Esophagus muscularis mucosa (tissue), 4 donors: ENCODE measurements at regions not wholly inside any gene's neighbourhood (a gene's known extent, or its start where the extent isn't known, plus 50 kb on each side); places are given as distances from the start of the nearest gene placed in this dataset.

Experiments
- DNase-seq: peaks from one replicate; pipeline ENCODE4 v3.0.0-alpha.2; 2017; ENCODE audit errors: extremely low spot score
- H3K27ac ChIP-seq, 4 donors: fragments of 200-600 bp; sonication (generic); replicated peaks in 1 of 4; 1 replicate in 3 of 4; 2 replicates in 1 of 4; pipeline ENCODE4 v1.5.1; 2016 to 2019; ENCODE audit warnings: mild to moderate bottlenecking in 1 of 4
- H3K27me3 ChIP-seq, 4 donors: fragments of 200-600 bp; sonication (generic); one replicate each; pipeline versions ENCODE4 v1.5.1 to v1.6.0; 2016 to 2019
- H3K36me3 ChIP-seq, 4 donors: fragments of 200-600 bp; sonication (generic); one replicate each; pipeline ENCODE4 v1.5.1; 2016 to 2019
- H3K4me1 ChIP-seq, 4 donors: fragments of 200-600 bp; sonication (generic); one replicate each; pipeline ENCODE4 v1.5.1; 2016 to 2019
- H3K4me3 ChIP-seq, 4 donors: fragments of 200-600 bp; sonication (generic); 1 replicate in 2 of 4; 2 replicates in 2 of 4; pipeline ENCODE4 v1.5.1; 2016 to 2019; ENCODE audit warnings: mild to moderate bottlenecking in 4 of 4, moderate library complexity in 1 of 4
- H3K9me3 ChIP-seq, 4 donors: fragments of 200-600 bp; sonication (generic); 1 replicate in 3 of 4; 2 replicates in 1 of 4; pipeline ENCODE4 v1.5.1; 2016 to 2019
- CTCF ChIP-seq, 3 experiments: fragments of 200-600 bp in 2 of 3; fragments of 450-650 bp in 1 of 3; sonication (generic) in 2 of 3; IDR thresholded peaks; one replicate each; pipeline ENCODE4 v1.5.1; 2017 to 2019; ENCODE audit warnings: antibody characterized with exemption in 3 of 3, mild to moderate bottlenecking in 2 of 3, moderate library complexity in 1 of 3
- EP300 ChIP-seq: sonication (generic); formaldehyde crosslinking; IDR thresholded peaks from one replicate; pipeline ENCODE4 v1.6.1; 2017; ENCODE audit warnings: antibody characterized with exemption
- POLR2A ChIP-seq: fragments of 450-650 bp; IDR thresholded peaks from one replicate; pipeline ENCODE4 v1.6.1; 2017; ENCODE audit warnings: antibody characterized with exemption, moderate library complexity, mild to moderate bottlenecking, low read depth
- POLR2AphosphoS5 ChIP-seq, 2 donors: sonication (generic); formaldehyde crosslinking; IDR thresholded peaks; one replicate each; pipeline ENCODE4 v1.6.1; 2017; ENCODE audit warnings: antibody characterized with exemption in 2 of 2
- WGBS: methylation state at CpG from one replicate; pipeline ENCODE4 v1.1.5; 2018; 5-methylcytosine and 5-hydroxymethylcytosine counted together
- intact Hi-C: fragments of 100-400 bp; cut with DNase I; formaldehyde crosslinking; loops from one replicate; pipeline ENCODE4 v1.15.1; 2023

- Histone ChIP-seq H3K27me3 (no peaks in the 10 kb centered on the region), H3K27ac (no peak overlapping the region), H3K4me3 (no peak overlapping the region), H3K4me1 (no peaks in the 10 kb centered on the region), H3K36me3 (no peaks in the 10 kb centered on the region), H3K9me3 (no peaks in the 10 kb centered on the region)
- intact Hi-C loops = no loop called here
- no peak for TF ChIP-seq EP300
- TF ChIP-seq CTCF (IDR thresholded peaks at IDR 0.05) = no peak
- no peak for TF ChIP-seq POLR2A
- TF ChIP-seq POLR2AphosphoS5 (IDR thresholded peaks at IDR 0.05) = no peak
- DNase-seq = no peak
- no CpG with 5 or more reads among the region's 3 CpGs for WGBS
Measured at GRCh38 chrY:7712289-7712688, 800.7 kb upstream of the AMELY start.

GRCh38 chrY:7703578-7704140, 792.1 kb upstream of the AMELY start:
- no peak for DNase-seq
- Histone ChIP-seq H3K36me3 (no peaks in the 10 kb centered on the region), H3K4me3 (no peak overlapping the region), H3K9me3 (no peaks in the 10 kb centered on the region), H3K27me3 (no peaks in the 10 kb centered on the region), H3K4me1 (peaks cover 0 to 15% (median 2%) of the 10 kb centered on the region in 4 donors), H3K27ac (no peak overlapping the region)
- no peak for TF ChIP-seq POLR2A
- TF ChIP-seq POLR2AphosphoS5 (IDR thresholded peaks at IDR 0.05) = no peak
- TF ChIP-seq CTCF (IDR thresholded peaks at IDR 0.05) = no peak
- TF ChIP-seq EP300 = no peak
- intact Hi-C loops = no loop called here
- WGBS = no CpG with 5 or more reads among the region's 5 CpGs

GRCh38 chrY:7702481-7702880, 790.9 kb upstream of the AMELY start:
- H3K27me3 ChIP-seq = no peaks in the 10 kb centered on the region
- no peak overlapping the region for H3K4me3 ChIP-seq
- DNase-seq = no peak
- TF ChIP-seq POLR2AphosphoS5 (IDR thresholded peaks at IDR 0.05) (no peak), EP300 (no peak), CTCF (IDR thresholded peaks at IDR 0.05) (no peak), POLR2A (no peak)
- no peak overlapping the region for H3K27ac ChIP-seq
- H3K9me3 ChIP-seq = no peaks in the 10 kb centered on the region
- intact Hi-C loops = no loop called here
- peaks cover 0 to 15% (median 2%) of the 10 kb centered on the region in 4 donors for H3K4me1 ChIP-seq
- no peaks in the 10 kb centered on the region for H3K36me3 ChIP-seq

- H3K9me3 ChIP-seq = no peaks in the 10 kb centered on the region
- no peak for DNase-seq
- WGBS = no CpG with 5 or more reads among the region's 4 CpGs
- peaks cover 0 to 15% (median 2%) of the 10 kb centered on the region in 4 donors for H3K4me1 ChIP-seq
- H3K4me3 ChIP-seq = no peak overlapping the region
- no peaks in the 10 kb centered on the region for H3K36me3 ChIP-seq
- no peak for TF ChIP-seq POLR2AphosphoS5 (IDR thresholded peaks at IDR 0.05)
- TF ChIP-seq CTCF (IDR thresholded peaks at IDR 0.05) = no peak
- no peak for TF ChIP-seq POLR2A
- no peak for TF ChIP-seq EP300
- intact Hi-C loops = no loop called here
- H3K27ac ChIP-seq = no peak overlapping the region
- H3K27me3 ChIP-seq = no peaks in the 10 kb centered on the region
Measured at GRCh38 chrY:7701676-7702075, 790.1 kb upstream of the AMELY start.

- H3K4me3 ChIP-seq = no peak overlapping the region
- H3K4me1 ChIP-seq = peaks cover 0 to 10% (median under 1%) of the 10 kb centered on the region in 4 donors
- no peaks in the 10 kb centered on the region for H3K9me3 ChIP-seq
- no CpG with 5 or more reads among the region's 1 CpG for WGBS
- no peak for TF ChIP-seq CTCF (IDR thresholded peaks at IDR 0.05)
- TF ChIP-seq POLR2A = no peak
- TF ChIP-seq EP300 = no peak
- TF ChIP-seq POLR2AphosphoS5 (IDR thresholded peaks at IDR 0.05) = no peak
- no peak overlapping the region for H3K27ac ChIP-seq
- H3K27me3 ChIP-seq = no peaks in the 10 kb centered on the region
- DNase-seq = no peak
- intact Hi-C loops = no loop called here
- no peaks in the 10 kb centered on the region for H3K36me3 ChIP-seq
Measured at GRCh38 chrY:7697506-7697905, 786.0 kb upstream of the AMELY start.
